H9 (cell line): ENCODE measurements at regions not wholly inside any gene's neighbourhood (a gene's known extent, or its start where the extent isn't known, plus 50 kb on each side); places are given as distances from the start of the nearest gene placed in this dataset.
"Not testable (repeated sequence)": the region's sequence is repeated elsewhere in the genome, so short reads cannot be mapped to it uniquely, and the experiment has no call there.

Experiments used
- DNase-seq: peaks from one replicate; pipeline ENCODE4 v3.0.0-alpha.2; 2017
- H2AFZ ChIP-seq: one replicate; pipeline ENCODE4 v1.6.1; 2013; ENCODE audit warnings: mild to moderate bottlenecking, low read length, control low read depth, moderate library complexity
- H2AK5ac ChIP-seq: 2 replicates; pipeline ENCODE4 v1.6.1; 2013; ENCODE audit warnings: low read length, control low read depth, mixed read lengths; ENCODE audit not compliant: insufficient read length
- H2BK120ac ChIP-seq: one replicate; pipeline ENCODE4 v1.6.1; 2013; ENCODE audit warnings: low read depth, mild to moderate bottlenecking, low read length, control low read depth, inconsistent platforms; ENCODE audit not compliant: poor library complexity, severe bottlenecking
- H2BK12ac ChIP-seq: 2 replicates; pipeline ENCODE4 v1.6.1; 2013; ENCODE audit warnings: low read length, control low read depth, mixed read lengths, low read depth; ENCODE audit not compliant: insufficient read length
- H2BK15ac ChIP-seq: 2 replicates; pipeline ENCODE4 v1.6.1; 2013; ENCODE audit warnings: low read depth, low read length, control low read depth
- H2BK20ac ChIP-seq: one replicate; pipeline ENCODE4 v1.6.1; 2013; ENCODE audit warnings: low read depth, mild to moderate bottlenecking, low read length, control low read depth, inconsistent platforms; ENCODE audit not compliant: poor library complexity, severe bottlenecking
- H2BK5ac ChIP-seq: 2 replicates; pipeline ENCODE4 v1.6.1; 2013; ENCODE audit warnings: low read length, control low read depth, mixed read lengths; ENCODE audit not compliant: insufficient read length
- H3K14ac ChIP-seq: 2 replicates; pipeline ENCODE4 v1.6.1; 2013; ENCODE audit warnings: low read length, control low read depth; ENCODE audit not compliant: insufficient read depth
- H3K18ac ChIP-seq: 2 replicates; pipeline ENCODE4 v1.6.1; 2013; ENCODE audit warnings: low read depth, mild to moderate bottlenecking, mixed read lengths, low read length, control low read depth; ENCODE audit not compliant: insufficient read length
- H3K23ac ChIP-seq: 2 replicates; pipeline ENCODE4 v1.6.1; 2013; ENCODE audit warnings: low read length, control low read depth, mixed read lengths, low read depth; ENCODE audit not compliant: insufficient read length
- H3K23me2 ChIP-seq: 2 replicates; pipeline ENCODE4 v1.6.1; 2013; ENCODE audit warnings: low read depth, mild to moderate bottlenecking, mixed read lengths, low read length, control low read depth; ENCODE audit not compliant: insufficient read length, poor library complexity, severe bottlenecking
- H3K27ac ChIP-seq: 2 replicates; pipeline ENCODE4 v1.5.1; 2013; ENCODE audit warnings: low read length, control low read depth, mixed read lengths, low read depth; ENCODE audit not compliant: insufficient read length
- H3K27me3 ChIP-seq: 2 replicates; pipeline ENCODE4 v1.6.1; 2013; ENCODE audit warnings: low read length, control low read depth, inconsistent platforms; ENCODE audit not compliant: insufficient read depth
- H3K4ac ChIP-seq: 2 replicates; pipeline ENCODE4 v1.6.1; 2013; ENCODE audit warnings: low read depth, mild to moderate bottlenecking, control low read depth, inconsistent platforms, low read length, moderate library complexity
- H3K4me1 ChIP-seq: 2 replicates; pipeline ENCODE4 v1.6.1; 2013; ENCODE audit warnings: low read length, control low read depth, inconsistent platforms; ENCODE audit not compliant: insufficient read depth
- H3K4me2 ChIP-seq: 2 replicates; pipeline ENCODE4 v1.6.1; 2013; ENCODE audit warnings: low read length, control low read depth, mixed read lengths; ENCODE audit not compliant: insufficient read length, insufficient read depth
- H3K56ac ChIP-seq: 2 replicates; pipeline ENCODE4 v1.6.1; 2013; ENCODE audit warnings: low read depth, mild to moderate bottlenecking, mixed read lengths, low read length, control low read depth; ENCODE audit not compliant: insufficient read length
- H3K79me1 ChIP-seq: 2 replicates; pipeline ENCODE4 v1.6.1; 2013; ENCODE audit warnings: low read depth, mild to moderate bottlenecking, moderate library complexity, low read length, control low read depth, inconsistent platforms; ENCODE audit not compliant: insufficient read depth, poor library complexity, severe bottlenecking
- H3K79me2 ChIP-seq: 2 replicates; pipeline ENCODE4 v1.6.1; 2013; ENCODE audit warnings: low read length, control low read depth, inconsistent platforms; ENCODE audit not compliant: insufficient read depth
- H3K9ac ChIP-seq: 2 replicates; pipeline ENCODE4 v1.6.1; 2013; ENCODE audit warnings: low read length, control low read depth, mixed read lengths; ENCODE audit not compliant: insufficient read length; ENCODE audit errors: extremely low read depth
- H3K9me3 ChIP-seq: one replicate; pipeline ENCODE4 v1.6.1; 2013; ENCODE audit warnings: low read depth, low read length, inconsistent platforms; ENCODE audit not compliant: control insufficient read depth
- H3T11ph ChIP-seq: one replicate; pipeline ENCODE4 v1.6.1; 2013; ENCODE audit warnings: mild to moderate bottlenecking, low read length, control low read depth, inconsistent platforms
- H4K20me1 ChIP-seq: one replicate; pipeline ENCODE4 v1.6.1; 2013; ENCODE audit not compliant: control insufficient read depth, insufficient read length, insufficient read depth
- H4K5ac ChIP-seq: 2 replicates; pipeline ENCODE4 v1.6.1; 2013; ENCODE audit warnings: low read depth, mild to moderate bottlenecking, mixed read lengths, low read length, control low read depth; ENCODE audit not compliant: insufficient read length
- H4K8ac ChIP-seq: replicated peaks from 2 replicates; pipeline ENCODE4 v1.6.1; 2013; ENCODE audit warnings: low read length, control low read depth, mixed read lengths, low read depth; ENCODE audit not compliant: insufficient read length
- H4K91ac ChIP-seq: 2 replicates; pipeline ENCODE4 v1.6.1; 2013; ENCODE audit warnings: low read depth, mild to moderate bottlenecking, moderate library complexity, mixed read lengths, low read length, control low read depth; ENCODE audit not compliant: insufficient read length
- H3K27ac Mint-ChIP-seq, 3 experiments: 2 replicates in 2 of 3; 3 replicates in 1 of 3; pipeline ENCODE4 v1.8.0; 2020 to 2021; ENCODE audit warnings: mixed read lengths in 3 of 3, mild to moderate bottlenecking in 1 of 3, moderate library complexity in 1 of 3
- H3K27me3 Mint-ChIP-seq: 2 replicates; pipeline ENCODE4 v1.8.0; 2021; ENCODE audit warnings: low read depth, mild to moderate bottlenecking, moderate library complexity, mixed read lengths
- H3K36me3 Mint-ChIP-seq, 3 experiments: 2 replicates in 2 of 3; 3 replicates in 1 of 3; pipeline ENCODE4 v1.8.0; 2020 to 2021; ENCODE audit warnings: low read depth in 3 of 3, mixed read lengths in 3 of 3; ENCODE audit not compliant: insufficient read depth in 1 of 3
- H3K4me1 Mint-ChIP-seq, 2 experiments: 2 replicates each; pipeline ENCODE4 v1.8.0; 2020; ENCODE audit warnings: mixed read lengths in 2 of 2
- H3K4me3 Mint-ChIP-seq, 2 experiments: 2 replicates in 1 of 2; 3 replicates in 1 of 2; pipeline ENCODE4 v1.8.0; 2020 to 2021; ENCODE audit warnings: mild to moderate bottlenecking in 2 of 2, mixed read lengths in 2 of 2, moderate library complexity in 1 of 2
- H3K9me3 Mint-ChIP-seq, 2 experiments: 2 replicates in 1 of 2; 3 replicates in 1 of 2; pipeline ENCODE4 v1.8.0; 2020; ENCODE audit warnings: mild to moderate bottlenecking in 2 of 2, mixed read lengths in 2 of 2, moderate library complexity in 1 of 2
- CTCF ChIP-seq: fragments of 200-600 bp; sonication (generic); conservative IDR thresholded peaks from 3 replicates; pipeline ENCODE4 v1.8.0; 2021; ENCODE audit warnings: antibody characterized with exemption, mild to moderate bottlenecking
- WGBS: extraction: QIAGEN DNeasy Blood & Tissue Kit; methylation state at CpG from one replicate; pipeline ENCODE4 v1.1.7; 2013; ENCODE audit warnings: missing lambda C conversion rate, low lambda C conversion rate, mixed read lengths; ENCODE audit not compliant: insufficient read length; ENCODE audit errors: extremely low coverage; 5-methylcytosine and 5-hydroxymethylcytosine counted together

GRCh38 chr14:27305441-27305945 lies 707.7 kb upstream of the NOVA1 start:
- H4K8ac ChIP-seq: no peak overlapping the region
- no peak overlapping the region for H4K91ac ChIP-seq
- TF ChIP-seq CTCF: no peak
- H3K79me1 ChIP-seq: no peaks in the 10 kb centered on the region
- H3K23ac ChIP-seq: no peak overlapping the region
- no peak overlapping the region for H4K5ac ChIP-seq
- H3K18ac ChIP-seq: no peak overlapping the region
- H3K27me3 ChIP-seq: no peaks in the 10 kb centered on the region
- H2BK15ac ChIP-seq: no peak overlapping the region
- H2BK12ac ChIP-seq: no peak overlapping the region
- H3K79me2 ChIP-seq: no peaks in the 10 kb centered on the region
- H3K27ac ChIP-seq: no peak overlapping the region
- no peak overlapping the region for H3K56ac ChIP-seq
- peaks cover 17 to 21% of the 10 kb centered on the region in 2 experiments for H3K9me3 Mint-ChIP-seq
- no peak overlapping the region for H3K4me3 Mint-ChIP-seq
- H3K4me1 Mint-ChIP-seq: peaks cover 0 to 8% of the 10 kb centered on the region in 2 experiments; a peak in 3 of 4 replicates
- no peaks in the 10 kb centered on the region for H4K20me1 ChIP-seq
- no peaks in the 10 kb centered on the region for H3K9me3 ChIP-seq
- no peaks in the 10 kb centered on the region for H3K23me2 ChIP-seq
- no peak overlapping the region for H2BK20ac ChIP-seq
- H3K4me1 ChIP-seq: no peaks in the 10 kb centered on the region
- H2AK5ac ChIP-seq: no peak overlapping the region
- no peak overlapping the region for H3K4me2 ChIP-seq
- H3K14ac ChIP-seq: no peak overlapping the region
- no peak overlapping the region for H3K9ac ChIP-seq
- H3K4ac ChIP-seq: no peak overlapping the region
- no peaks in the 10 kb centered on the region for H3K27me3 Mint-ChIP-seq
- no peak overlapping the region for H2BK120ac ChIP-seq
- H2BK5ac ChIP-seq: no peak overlapping the region
- H3K27ac Mint-ChIP-seq: no peak overlapping the region
- peaks cover 13 to 18% (median 14%) of the 10 kb centered on the region in 3 experiments for H3K36me3 Mint-ChIP-seq
- DNase-seq: no peak
- H3T11ph ChIP-seq: no peak overlapping the region
- H2AFZ ChIP-seq: no peak overlapping the region

DNA sequence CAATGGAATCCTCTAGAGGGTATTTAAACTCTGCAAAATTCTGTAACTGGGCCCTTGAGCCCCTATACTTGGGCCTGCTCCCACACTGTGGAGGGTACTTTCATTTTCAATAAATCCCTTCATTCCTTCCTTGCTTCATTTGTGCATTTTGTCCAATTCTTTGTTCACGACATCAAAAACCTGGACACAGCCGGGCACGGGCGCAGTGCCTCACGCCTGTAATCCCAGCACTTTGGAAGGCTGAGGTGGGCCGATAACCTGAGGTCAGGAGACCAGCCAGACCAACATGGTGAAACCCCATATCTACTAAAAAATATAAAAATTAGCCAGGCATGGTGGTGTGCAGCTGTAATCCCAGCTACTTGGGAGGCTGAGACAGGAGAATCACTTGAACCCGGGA lies 714.9 kb upstream of the NOVA1 start:
- not testable (repeated sequence) for H2BK20ac ChIP-seq, H3K4ac ChIP-seq, H3K4me3 Mint-ChIP-seq, H2BK120ac ChIP-seq, H3K4me1 Mint-ChIP-seq, H3K9ac ChIP-seq, H3K27ac ChIP-seq, H2BK12ac ChIP-seq, H3K27me3 Mint-ChIP-seq, H4K8ac ChIP-seq, H3K4me2 ChIP-seq, H2AFZ ChIP-seq, H2AK5ac ChIP-seq, H2BK15ac ChIP-seq, H3K9me3 ChIP-seq, H4K91ac ChIP-seq, H4K5ac ChIP-seq, H3K23me2 ChIP-seq, H3K18ac ChIP-seq, H3K23ac ChIP-seq, H4K20me1 ChIP-seq, H3K56ac ChIP-seq, H3K27ac Mint-ChIP-seq, DNase-seq, H3K4me1 ChIP-seq, H2BK5ac ChIP-seq, H3K79me2 ChIP-seq, H3T11ph ChIP-seq, H3K14ac ChIP-seq, H3K27me3 ChIP-seq, H3K79me1 ChIP-seq
- Mint-ChIP-seq H3K9me3 (peaks cover 18 to 29% of the 10 kb centered on the region in 2 experiments), H3K36me3 (peaks cover 16 to 18% (median 17%) of the 10 kb centered on the region in 3 experiments)
- no CpG with 5 or more reads among the region's 7 CpGs for WGBS
